ENCODE measurements at regions not wholly inside any gene's neighbourhood (a gene's known extent, or its start where the extent isn't known, plus 50 kb on each side); places are given as distances from the start of the nearest gene placed in this dataset.

GRCh38 chr13:73929287-73929932, 204.8 kb downstream of the KLF12 start:
- no peak for DNase-seq

DNA sequence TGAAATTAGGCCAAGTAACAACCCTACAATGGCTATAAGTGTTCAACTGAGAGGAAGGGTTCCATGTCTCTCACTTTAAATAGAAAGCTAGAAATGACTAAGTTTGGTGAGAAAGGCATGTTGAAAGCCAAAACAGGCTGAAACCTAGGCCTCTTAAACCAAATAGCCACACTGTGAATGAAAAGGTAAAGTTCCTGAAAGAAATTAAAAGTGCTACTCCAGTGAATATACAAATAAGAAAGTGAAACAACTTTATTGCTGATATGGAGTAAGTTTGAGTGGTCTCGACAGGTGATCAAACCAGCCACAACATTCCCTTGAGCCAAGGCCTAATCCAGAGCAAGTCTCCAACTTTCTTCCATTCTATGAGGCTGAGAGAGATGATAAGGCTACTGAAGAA, 209.6 kb downstream of the KLF12 start:
- DNase-seq: no peak

DNA sequence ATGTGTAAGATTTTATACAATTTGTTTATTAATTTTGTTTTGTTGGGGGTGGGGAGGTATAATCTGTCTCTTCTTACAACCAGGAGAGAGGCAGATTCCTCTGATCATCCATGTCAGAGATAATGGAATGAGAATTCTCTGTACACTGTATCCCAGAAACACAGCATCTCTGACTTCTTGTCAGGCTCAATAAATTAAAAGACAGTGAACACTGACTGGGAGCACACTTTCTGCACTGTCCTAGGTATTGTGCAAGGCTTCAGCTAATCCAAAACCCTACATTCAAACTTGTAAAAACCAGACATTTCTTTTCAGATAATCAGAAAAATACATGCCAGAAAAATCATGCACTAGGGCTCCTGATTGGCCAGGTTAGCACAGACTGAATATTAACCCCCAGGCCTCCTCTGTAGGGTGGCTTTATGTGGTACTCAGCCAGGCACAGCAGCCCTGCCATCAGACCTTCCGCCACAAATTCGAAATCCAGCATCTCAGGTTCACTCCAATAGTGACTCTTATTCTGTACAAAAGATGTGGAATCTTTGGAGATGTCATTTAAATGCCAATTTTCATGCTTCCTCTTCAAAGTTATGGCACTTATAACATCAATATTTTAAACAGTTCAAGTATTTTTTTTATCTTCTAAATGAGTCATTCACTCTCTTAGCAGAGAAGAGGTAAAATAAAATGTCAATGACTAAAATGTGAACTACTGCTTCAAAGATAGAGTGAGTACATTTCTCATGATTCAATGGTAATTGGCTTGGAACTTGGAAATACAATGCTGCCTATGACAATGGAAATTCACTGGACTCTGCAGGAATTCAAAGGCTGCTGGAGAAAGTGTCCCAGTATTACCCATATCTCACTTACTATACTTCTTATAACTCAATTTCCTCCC, 211.5 kb downstream of the KLF12 start:
- no peak for DNase-seq

DNA sequence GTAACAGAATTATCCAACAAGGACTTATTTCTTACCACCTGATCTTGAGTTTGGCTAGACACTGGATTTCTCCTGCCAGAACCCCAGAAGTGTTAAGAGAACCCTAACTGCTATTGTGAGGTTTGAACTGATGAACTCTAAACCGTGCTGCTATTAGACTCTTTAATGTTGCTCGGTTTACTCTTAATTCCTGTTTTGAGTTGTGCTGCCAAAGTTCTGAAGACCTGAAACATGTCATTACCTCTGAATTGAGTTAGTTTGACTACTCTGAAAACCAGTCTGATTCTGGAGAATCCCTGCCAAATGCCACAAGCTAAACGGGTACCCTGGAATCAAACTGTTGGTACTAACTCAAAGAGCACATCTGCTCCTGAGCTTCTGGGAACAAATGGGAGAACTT, 215.5 kb downstream of the KLF12 start:
- no peak for DNase-seq

DNA sequence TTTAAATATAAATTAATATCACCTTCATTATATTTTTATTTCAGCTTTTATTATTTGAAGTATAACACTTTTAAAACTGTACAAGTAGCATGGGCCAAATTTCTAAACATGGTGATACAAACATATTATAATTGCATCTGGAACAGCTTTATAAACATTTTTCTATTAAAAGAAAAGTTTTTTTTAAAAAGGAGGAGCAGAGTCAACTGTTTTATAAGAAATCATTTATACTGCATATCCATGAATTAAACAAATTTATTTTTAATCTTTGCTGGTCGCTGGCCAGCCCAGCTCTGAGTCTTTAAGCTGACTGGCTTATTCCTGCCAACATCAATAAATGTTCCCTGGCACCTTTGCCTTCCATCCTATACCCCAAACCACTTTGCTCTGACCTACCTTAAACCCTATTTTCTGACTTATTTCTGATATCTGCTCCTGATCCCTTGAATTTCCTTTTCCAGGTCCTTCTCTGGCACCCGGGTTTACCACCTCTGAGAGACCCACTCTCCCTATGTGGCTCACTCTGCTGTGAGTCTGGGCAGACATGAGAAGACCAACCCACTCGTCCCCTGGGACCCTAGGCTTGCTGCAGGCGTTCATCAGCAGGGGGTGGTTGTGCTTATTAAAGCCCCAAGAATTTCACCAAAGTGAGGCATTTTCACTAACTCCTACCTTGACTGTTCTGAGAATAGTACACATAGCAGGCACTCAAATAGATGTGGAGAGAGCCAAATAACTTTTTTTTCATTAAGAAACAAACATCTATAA, 220.3 kb downstream of the KLF12 start:
- DNase-seq: no peak

DNA sequence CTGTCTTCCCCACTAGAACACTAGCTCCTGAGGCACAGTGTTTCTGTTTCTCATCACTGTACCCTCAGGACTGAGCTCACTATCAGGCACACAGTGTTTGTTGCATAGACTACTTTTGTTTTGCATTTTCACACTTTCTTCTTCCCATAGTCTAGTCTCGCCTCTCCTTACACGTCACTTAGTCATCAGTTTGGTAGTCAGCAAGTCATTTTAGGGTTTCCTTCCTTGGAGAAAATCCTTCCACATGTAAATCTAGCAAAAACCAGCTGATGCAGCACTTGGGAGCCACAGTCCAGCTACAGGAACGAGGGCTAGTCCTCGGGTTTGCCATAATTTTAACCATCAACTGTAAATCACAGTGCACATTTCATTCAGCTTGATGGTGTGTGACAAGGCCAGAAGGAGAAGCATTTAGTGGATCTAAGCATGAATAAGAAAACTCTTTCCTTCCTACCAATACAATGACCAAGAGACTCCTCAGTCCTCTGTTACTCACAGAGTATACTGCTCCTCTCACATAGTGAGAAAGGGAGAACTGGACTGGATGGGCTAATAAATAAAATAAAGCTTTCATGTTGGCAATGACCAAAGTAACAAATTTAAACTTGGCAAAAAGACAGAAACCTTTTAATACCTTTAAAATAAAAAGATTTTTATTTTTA, 221.0 kb downstream of the KLF12 start:
- DNase-seq: no peak

GRCh38 chr13:73911361-73911760, 222.8 kb downstream of the KLF12 start:
- DNase-seq: no peak

- DNase-seq: no peak
These were observed 223.5 kb downstream of the KLF12 start for GRCh38 chr13:73910733-73911132.

DNA sequence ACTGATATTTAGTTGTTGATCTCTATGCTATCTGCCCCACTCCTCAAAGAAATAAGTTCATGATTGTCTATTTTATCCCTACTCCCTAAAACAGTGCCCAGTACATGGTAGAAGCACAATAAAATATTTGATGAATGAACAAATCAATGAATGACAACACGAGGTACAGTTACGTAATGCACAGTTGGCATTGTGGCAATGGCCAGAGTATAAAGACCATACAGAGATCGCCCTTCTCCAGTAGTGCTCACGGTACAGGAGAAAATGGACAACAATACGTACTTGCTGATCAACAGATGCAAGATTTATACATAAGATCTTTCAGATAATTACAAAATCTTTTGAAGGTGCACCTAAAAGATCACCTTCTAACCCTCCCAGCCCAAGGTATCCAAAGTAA, 225.4 kb downstream of the KLF12 start:
- no peak for DNase-seq

- DNase-seq: no peak
These were observed 229.6 kb downstream of the KLF12 start for GRCh38 chr13:73904625-73905024.

DNA sequence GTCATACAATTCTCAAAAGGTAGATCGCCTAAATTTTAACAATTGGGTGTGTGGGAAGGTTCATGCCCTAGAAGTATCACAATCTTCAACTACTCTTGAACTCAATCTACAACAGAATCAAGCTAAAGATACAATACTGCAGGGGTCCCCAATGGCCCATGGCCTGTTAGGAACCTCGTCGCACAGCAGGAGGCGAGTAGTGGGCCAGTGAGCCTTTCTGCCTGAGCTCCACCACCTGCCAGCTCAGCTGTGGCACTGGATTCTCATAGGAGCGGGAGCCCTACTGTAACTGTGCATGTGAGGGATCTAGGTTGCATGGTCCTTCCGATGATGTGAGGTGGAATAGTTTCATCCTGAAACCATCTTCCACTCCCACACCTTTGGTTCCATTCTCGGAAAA, 230.6 kb downstream of the KLF12 start:
- DNase-seq: no peak

GRCh38 chr13:73902847-73903246, 231.4 kb downstream of the KLF12 start:
- DNase-seq: no peak

DNA sequence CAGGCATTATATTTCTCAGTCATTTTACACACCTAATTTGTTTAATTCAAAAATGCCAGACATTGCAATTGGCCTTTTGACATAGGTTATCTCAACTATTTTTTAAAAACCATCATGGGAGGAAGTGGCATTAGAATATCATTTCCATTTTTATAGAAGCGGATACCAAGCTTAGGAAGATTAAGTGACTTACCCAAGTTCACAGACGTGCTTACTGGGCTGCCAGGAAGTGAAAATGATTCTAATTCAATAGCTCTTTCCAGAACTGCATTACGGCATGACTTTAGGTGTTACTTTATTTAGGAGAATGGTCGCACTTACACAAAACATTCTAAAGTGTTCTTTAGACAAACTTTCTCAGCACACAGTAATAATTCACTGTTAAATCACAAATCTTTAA, 231.9 kb downstream of the KLF12 start:
- DNase-seq: no peak

DNA sequence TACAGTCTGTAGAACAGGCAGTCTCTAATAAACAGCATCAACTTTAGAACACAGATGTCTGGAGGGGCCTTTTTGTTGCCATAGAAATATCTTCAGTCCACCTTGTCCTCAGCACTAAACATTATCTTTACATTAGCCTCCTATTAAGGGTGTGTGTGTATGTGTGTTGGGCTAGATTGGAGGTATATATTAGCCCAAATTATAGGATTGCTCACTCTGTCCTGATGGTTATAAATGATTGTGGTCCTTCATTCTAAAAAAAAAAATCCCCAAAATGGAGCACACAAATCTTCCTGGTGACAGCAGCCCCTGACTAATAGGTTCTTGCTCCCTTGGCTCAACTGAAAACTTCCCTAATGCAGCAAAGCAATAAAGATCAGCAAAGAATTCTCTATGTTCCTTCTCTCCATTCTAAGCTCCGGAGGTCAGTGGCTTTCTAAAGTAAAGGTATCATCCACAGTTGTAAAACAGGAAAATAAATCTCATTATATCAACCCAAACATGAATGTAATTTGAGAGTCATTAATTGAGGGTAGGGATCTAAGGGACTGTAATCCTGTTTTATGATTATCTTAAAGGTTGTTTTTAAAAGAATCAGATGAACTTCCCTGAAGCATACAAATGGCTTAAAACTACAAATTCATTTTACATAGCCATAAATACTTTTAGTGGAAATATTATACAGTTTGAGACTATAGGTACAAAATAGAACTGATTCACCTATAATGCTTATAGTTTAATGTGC, 232.7 kb downstream of the KLF12 start:
- no peak for DNase-seq

DNA sequence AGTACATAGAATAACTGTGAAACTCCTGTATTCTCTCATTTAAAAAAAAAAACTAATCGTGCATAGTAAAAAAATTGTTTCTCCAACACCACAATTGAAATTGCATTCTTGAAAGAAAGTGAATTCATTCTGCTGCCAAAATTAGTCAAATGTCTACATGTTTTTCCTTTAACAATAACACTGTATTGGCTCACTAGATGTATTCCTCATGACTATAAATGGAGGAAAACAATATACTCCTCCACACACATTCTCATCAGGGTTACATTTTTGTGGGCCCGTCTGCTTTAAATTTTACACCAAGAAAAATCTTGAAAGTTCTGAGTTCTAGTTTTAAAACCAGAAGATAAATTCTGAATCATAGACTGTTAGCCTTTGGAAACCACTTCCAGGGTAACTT, 233.6 kb downstream of the KLF12 start:
- no peak for DNase-seq

- no peak for DNase-seq
These were observed 235.3 kb downstream of the KLF12 start for GRCh38 chr13:73898899-73899298.

- no peak for DNase-seq
These were observed 235.9 kb downstream of the KLF12 start for GRCh38 chr13:73898276-73898675.

GRCh38 chr13:73894995-73895571, 239.1 kb downstream of the KLF12 start:
- DNase-seq: no peak

DNA sequence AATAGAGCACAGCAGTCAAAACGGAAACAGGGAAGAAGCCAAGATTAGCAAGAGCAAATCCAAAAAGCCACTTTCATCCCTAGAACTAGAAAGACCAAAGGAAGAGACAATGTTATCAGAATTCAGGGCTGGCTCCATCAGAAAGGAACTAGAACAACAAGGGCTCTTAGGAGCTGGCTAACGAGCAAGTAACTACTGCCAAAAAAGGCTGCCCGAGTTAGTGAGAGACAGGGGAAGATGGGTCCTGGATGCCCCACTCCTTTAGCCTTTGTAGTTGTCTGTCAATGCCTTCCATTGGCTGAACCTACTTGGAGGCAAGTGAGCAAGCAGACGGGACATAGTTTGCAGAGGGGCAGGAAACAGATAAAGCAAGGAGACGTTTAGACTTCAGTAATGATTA, 240.4 kb downstream of the KLF12 start:
- DNase-seq: no peak

GRCh38 chr13:73891805-73892204, 242.4 kb downstream of the KLF12 start:
- DNase-seq: no peak

DNA sequence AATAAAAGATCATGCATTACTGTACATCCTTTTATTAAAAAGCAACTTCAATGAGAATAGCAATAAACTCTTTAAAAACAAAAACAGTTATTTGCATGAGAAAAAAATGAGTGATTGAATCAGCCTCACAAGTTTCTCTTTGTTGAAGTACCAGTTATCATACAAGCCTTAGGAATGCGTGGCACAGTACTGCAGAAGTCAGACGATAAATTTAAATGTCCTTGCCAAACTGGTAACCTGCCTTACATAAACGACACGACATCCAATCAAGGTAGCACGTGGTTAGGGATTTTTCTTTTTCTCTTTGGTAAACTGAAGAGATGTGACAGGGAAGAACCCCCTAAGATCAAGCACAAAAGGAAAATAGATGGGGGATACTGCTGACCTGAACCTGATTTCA, 251.0 kb downstream of the KLF12 start:
- no peak for DNase-seq

GRCh38 chr13:73880365-73880764, 253.8 kb downstream of the KLF12 start:
- DNase-seq: no peak

All from NCI-H2081 treated with DMSO at 0.1 percent for 48 hours (cell line).